Adrenal gland (tissue), 5 donors: ENCODE measurements at regions not wholly inside any gene's neighbourhood (a gene's known extent, or its start where the extent isn't known, plus 50 kb on each side); places are given as distances from the start of the nearest gene placed in this dataset.

Experiments used
- CTCF ChIP-seq, 6 experiments: fragments of 450-650 bp in 4 of 6; fragments of 200-600 bp in 2 of 6; sonication (generic) in 1 of 6; IDR thresholded peaks; 1 replicate in 5 of 6; 2 replicates in 1 of 6; pipeline versions ENCODE4 v1.5.1 to v1.8.0; 2016 to 2021; ENCODE audit warnings: antibody characterized with exemption in 6 of 6, mild to moderate bottlenecking in 2 of 6, moderate library complexity in 1 of 6
- POLR2A ChIP-seq, 2 donors: fragments of 450-650 bp; IDR thresholded peaks; one replicate each; pipeline ENCODE4 v1.6.1; 2017; ENCODE audit warnings: antibody characterized with exemption in 2 of 2, mild to moderate bottlenecking in 2 of 2, moderate library complexity in 1 of 2
- donor health status: DM: no; HTN: no; CAD: no.

- TF ChIP-seq CTCF (IDR thresholded peaks at IDR 0.05) (no peak), POLR2A (IDR thresholded peaks at IDR 0.05) (no peak)
Observed at GRCh38 chr22:23450434-23450795, 129.7 kb downstream of the IGLL1 start.
